GM21528 (cell line): ENCODE measurements at regions not wholly inside any gene's neighbourhood (a gene's known extent, or its start where the extent isn't known, plus 50 kb on each side); places are given as distances from the start of the nearest gene placed in this dataset.

Source experiments
- ATAC-seq: cut with Tn5 transposase; IDR thresholded peaks from one replicate; pipeline ENCODE4 v1.9.1; 2021; ENCODE audit warnings: mild to moderate bottlenecking, moderate library complexity; ENCODE audit not compliant: unreplicated experiment, low FRiP score

DNA sequence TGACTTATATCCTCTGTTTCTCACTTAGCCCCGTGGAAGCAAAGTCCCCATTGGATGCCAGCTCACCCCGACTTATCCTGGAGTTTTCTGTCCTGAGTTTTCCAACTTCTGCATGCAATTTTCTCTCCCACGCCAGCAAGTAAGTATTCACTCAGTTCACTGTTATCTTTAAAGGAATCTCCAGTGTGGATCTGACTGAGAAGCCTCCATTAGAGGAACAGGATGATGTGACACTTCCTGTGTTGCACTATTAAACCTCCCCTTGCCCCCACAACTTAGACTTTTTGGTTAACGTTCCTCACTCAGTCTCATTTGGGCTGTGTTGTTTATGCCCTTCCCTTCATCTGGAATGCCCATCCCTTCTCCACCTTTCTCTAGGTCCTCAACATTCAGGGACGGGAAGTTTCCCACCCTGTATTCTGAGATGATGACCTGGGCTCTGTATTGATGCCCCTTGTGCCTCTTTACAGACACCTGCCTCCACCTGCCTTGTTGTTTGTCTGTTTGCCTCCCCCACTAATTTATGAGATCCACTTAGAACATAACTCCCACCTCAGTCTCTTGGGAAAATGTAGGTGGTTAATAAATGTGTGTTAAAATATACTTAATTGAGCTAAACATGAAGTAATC, 536.1 kb upstream of the RAB6C start:
- ATAC-seq, result no peak

GRCh38 chr2:129443865-129444739, 535.4 kb upstream of the RAB6C start:
- ATAC-seq, result no peak

DNA sequence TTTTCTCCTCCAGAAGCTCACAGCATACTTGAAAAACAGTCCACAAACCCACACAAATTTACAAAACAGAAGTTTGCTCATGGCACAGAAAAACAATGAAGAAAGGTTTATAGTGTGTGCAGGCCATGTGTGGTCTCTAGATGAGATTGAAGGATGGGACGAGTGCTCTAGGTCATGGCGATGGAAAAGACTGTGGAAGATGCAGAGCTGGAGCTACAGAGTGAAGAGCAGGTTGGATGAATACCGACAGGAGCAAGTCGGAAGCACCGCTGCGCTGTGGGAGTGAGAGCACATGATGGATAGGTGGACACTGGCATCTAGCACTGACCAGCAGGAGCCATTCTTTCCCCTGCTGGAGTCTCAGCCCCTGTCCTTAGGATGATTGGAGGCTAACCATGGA, 534.7 kb upstream of the RAB6C start:
- ATAC-seq, result no peak

GRCh38 chr2:129456691-129457090, 522.8 kb upstream of the RAB6C start:
- no peak for ATAC-seq

- no peak for ATAC-seq
Observed at GRCh38 chr2:129457277-129457818, 522.1 kb upstream of the RAB6C start.

DNA sequence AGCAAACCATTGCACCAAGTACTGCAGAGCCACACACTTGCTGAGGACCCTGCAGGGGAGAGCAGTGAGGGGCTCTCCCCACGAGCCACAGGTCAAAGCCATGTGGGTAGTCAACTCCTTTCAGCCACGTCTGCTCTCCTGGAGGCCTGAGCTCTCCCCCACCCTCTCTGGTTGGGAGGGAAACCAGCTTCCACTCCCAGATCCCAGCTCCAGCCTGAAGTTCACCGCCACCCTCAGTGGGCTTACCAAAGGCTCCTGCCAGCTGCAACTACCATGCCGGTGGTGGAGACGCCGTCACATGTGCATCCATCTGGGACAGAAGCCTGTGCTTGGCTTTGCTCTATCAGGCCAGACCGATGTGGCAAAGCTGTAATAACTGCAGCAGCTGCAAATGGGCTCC, 521.5 kb upstream of the RAB6C start:
- no peak for ATAC-seq

DNA sequence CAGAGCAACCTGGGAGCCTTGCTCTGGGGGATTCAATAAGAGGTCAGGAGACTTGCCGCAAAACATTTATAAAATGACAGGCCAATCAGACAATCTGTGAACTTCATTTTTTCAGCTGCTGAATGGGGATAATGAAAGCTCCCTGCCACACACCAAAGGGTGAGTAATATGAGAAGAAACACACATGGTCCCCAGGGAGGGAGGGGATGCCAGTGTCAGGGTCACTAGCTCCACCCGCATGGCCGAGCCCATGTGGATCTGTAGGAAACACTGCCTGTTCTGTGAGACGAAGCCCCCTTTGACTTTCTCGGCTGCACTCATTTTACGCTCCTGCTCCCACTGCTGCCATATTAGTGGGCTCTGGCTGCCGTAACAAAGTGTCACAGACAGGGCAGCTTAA, 521.0 kb upstream of the RAB6C start:
- ATAC-seq, result no peak

DNA sequence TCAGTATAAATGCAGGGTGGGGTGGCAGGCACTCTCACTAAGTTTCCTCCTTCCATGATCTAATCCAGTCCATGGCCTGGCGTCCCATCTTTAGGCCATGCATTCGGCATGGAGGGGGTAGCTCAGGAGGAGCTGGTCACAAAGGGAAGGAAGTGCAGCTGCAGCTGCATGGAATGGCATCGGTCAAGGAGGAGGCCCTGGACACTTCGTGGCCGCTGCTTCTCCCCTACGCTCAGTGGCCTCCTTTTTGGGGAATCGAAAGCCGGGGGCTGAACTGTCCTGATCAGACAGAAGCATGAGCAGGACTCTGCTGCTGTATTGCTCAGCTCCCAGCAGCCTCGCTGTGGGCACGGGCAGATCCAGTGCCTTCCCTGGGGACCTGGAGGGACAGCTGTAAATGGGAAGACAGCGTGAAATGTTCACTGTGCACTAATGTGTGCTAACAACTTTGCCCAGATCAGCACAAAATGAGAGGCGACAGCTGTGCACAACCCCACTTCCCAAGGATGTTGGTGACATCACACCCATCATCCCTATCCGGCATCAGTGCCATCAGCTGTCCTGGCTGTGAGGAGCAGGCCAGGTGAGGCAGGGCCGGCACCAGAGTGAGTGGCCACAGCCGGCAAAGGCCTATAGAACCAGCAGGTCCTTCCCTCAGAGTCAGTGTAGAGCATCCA, 520.1 kb upstream of the RAB6C start:
- no peak for ATAC-seq

DNA sequence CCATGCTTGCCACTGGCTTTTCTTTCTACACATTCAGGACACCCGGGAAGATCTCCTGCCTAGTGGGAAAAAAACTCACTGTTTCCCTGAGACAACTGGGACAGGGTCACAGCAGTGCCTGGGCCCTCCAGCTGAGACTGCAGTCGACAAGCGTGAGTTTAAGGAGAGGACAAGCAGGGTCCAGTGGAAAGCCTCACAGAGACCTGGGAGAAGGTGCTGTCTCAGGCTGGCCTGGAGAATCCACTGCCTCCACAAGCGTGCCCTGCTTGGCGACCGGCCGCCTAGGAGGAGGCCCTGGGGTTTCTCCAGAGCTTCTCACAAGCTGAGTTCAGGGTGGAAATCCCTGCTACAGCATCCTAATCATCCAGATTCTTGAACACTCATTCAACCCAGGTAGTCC, 519.6 kb upstream of the RAB6C start:
- ATAC-seq, result no peak

DNA sequence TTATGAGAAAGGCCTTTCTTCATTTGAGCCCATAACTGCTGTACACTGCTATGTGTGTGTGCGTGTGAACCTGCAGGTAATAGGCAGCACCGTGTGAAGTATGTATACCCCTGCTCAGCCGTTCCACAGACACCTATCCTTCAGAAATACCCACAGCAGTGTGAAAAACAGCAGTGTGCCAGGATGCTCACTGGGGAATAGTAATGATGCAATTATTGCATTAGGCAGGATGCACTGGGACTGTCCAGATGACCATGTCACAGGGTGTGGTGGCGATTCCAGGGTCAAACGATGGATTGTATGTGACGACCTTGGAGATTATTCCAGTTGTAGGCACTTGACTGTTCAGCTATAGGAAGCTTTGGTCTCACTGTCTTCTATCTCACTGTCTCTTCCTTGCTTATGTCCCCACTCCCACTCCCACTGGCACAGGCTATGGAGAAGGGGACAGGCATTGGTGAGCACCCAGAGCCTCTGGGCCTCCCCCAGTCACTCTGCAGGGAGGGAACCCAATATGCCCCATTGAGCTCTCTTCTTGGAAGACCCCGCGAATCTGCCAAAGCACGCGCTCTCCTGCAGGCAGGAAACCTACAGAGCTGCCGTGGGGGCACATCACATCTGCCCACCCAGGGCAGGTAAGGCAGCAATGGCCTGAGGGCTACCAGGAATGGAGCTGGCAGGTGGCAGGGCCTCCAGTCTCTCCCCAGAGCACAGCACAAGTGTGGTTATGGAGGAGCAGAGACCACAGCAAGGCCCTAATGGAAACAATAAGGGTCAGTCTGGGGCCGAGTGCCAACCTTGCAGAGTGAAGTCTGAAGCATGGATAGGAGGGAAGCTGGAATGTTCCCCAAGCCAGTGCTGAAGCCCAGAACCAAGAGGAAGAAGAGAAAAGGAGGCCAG, 518.9 kb upstream of the RAB6C start:
- no peak for ATAC-seq

DNA sequence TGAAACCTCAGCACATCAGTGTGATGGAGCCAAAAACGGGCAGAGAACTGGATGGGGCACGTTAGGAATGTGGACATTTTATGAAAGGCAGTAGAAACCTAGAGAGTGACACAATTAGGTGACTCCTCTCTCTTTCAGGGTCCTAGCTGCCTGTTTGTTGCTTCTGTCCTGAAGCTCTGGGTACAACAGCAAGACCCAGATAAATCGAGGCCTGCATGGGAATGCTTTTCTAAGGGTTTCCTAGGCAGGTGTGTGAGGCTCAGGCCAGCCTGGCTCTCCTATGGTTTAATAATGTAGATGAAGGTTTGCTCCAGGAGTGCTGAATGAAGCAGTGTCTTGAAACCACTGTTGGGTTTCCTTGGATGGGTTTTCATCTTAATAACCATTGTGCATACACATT, 517.1 kb upstream of the RAB6C start:
- ATAC-seq, result no peak

DNA sequence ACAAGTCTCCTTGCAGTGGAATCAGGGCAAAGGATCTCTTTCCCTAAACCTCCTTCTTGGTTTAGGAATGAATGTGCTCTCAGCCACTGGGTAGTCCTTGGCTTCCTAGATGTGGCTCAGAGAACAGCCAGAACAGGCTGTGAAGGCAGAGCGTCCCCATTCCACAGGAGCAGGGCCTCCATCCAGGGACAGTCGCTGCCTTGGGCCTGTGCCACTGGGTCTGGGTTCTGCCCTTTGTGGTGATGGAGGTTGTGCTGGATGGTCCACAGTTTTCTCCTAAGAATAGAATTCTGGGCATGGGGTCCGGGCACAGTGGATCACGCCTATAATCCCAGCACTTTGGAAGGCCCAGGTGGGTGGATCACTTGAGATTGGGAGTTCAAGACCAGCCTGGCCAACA, 516.5 kb upstream of the RAB6C start:
- no peak for ATAC-seq

DNA sequence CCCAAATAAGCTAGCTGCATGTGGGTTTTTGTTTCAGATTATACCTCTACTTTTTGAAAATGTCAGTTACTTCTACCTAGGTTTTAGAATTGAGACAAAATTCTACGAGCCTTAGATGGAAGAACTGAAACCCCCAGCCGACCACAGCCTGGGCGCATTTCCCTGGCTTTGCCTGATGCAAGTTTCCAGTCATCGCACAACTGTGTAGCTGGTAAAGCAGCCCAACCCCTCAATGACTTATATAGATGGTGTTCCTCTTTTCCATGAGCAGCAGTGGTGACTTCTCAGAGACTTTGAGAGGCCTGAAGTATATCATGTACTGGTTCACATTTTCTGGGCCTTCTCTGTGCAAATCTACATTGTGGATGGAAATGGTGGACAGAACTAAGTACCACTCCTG, 515.4 kb upstream of the RAB6C start:
- no peak for ATAC-seq

- no peak for ATAC-seq
Observed at GRCh38 chr2:129464631-129465030, 514.8 kb upstream of the RAB6C start.

DNA sequence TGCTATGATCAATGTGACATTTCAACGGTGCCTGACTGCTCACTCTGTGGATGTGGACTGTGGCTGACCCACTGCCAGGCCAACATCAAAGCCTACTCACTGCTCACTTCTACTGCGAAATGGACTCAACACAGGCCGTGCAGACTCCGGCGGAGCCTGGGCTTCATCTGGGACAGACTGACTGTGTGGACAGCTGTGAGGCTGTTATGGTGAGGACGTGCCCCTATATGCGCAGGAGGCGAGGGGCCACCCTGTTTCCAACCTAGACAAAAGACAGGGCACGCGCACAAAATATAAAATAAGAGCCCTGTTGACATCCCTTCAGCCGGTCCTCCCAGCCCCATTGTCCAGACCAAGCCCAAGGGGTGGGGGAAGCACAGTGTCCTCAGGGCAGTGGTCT, 514.4 kb upstream of the RAB6C start:
- ATAC-seq, result no peak

GRCh38 chr2:129466389-129466788, 513.1 kb upstream of the RAB6C start:
- no peak for ATAC-seq

DNA sequence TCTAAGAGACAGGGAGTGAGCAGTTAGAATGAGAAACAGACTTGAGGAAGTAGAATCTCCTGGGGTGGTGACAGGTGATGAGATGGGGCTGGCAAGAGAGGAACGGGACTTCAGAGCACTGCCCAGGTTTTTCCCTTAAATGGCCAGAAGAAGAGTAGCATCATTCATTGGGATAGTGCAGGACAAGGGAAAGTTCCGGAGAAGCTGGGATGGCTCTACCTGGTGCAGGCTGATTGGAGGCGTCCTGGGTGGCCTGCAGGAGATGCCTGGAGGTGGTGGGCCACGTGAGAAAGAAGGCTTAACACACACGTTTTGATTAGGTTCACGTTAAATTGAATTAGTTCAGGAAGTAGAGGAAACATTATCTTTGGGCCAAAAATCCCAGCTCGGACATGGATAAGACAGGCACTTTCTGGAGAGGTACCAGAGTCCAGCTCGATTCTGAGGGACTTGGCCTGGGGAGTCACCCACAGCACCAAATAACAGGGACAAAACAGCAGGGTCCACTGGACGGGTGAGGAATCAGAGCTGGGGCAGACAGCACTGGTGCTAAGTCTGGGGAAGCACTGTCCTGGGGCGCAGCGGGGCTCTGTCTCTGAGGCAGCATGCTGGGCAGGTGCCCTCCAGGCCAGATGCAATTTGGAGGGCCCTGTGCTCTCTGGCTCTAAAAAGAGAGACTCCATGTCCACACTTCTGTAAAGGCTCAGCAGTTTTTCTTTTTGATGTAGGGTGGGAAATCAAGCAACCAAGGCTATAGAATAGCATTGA, 512.3 kb upstream of the RAB6C start:
- ATAC-seq, result no peak

GRCh38 chr2:129467941-129468340, 511.5 kb upstream of the RAB6C start:
- ATAC-seq, result no peak

- no peak for ATAC-seq
Observed at GRCh38 chr2:129468879-129469278, 510.6 kb upstream of the RAB6C start.

GRCh38 chr2:129469389-129469788, 510.1 kb upstream of the RAB6C start:
- ATAC-seq, result no peak
